ENCODE measurements at regions not wholly inside any gene's neighbourhood (a gene's known extent, or its start where the extent isn't known, plus 50 kb on each side); places are given as distances from the start of the nearest gene placed in this dataset.

DNA sequence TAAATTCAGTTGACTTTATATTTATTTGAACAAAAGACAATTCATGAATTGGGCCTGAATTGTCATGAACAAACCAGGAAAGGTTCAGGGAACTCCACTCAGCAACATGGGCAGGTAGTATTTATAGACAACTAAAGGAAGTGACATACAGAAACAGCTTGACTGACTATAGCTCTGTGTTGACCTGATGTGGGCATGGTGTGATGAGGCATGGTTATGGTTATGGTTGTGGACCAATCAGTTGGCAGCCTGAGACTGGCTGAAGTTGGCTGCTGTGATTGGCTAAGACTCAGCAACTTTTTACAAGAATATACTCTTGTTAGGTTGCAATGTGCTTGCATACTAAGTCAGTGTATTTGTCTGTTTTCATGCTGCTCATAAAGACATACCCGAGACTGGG, 108.4 kb downstream of the HS3ST3B1 start:
- H3K36me3 ChIP-seq (ENCODE audit: insufficient read depth, low read length), result no peaks in the 10 kb centered on the region
- H3K27me3 ChIP-seq (ENCODE audit: insufficient read depth, low read length), result no peaks in the 10 kb centered on the region
- H3K4me2 ChIP-seq (ENCODE audit: low read length), result no peak overlapping the region
- no peak overlapping the region for H3K9ac ChIP-seq (ENCODE audit: low read length)
- H3K9me2 ChIP-seq (ENCODE audit: low read depth, low read length), result no peaks in the 10 kb centered on the region
- no peaks in the 10 kb centered on the region for H3K9me3 ChIP-seq (ENCODE audit: low read length)
- no peak overlapping the region for H2AFZ ChIP-seq (ENCODE audit: low read length)
- H4K20me1 ChIP-seq (ENCODE audit: insufficient read depth, low read length), result no peaks in the 10 kb centered on the region
- TF ChIP-seq, protein P1, sequence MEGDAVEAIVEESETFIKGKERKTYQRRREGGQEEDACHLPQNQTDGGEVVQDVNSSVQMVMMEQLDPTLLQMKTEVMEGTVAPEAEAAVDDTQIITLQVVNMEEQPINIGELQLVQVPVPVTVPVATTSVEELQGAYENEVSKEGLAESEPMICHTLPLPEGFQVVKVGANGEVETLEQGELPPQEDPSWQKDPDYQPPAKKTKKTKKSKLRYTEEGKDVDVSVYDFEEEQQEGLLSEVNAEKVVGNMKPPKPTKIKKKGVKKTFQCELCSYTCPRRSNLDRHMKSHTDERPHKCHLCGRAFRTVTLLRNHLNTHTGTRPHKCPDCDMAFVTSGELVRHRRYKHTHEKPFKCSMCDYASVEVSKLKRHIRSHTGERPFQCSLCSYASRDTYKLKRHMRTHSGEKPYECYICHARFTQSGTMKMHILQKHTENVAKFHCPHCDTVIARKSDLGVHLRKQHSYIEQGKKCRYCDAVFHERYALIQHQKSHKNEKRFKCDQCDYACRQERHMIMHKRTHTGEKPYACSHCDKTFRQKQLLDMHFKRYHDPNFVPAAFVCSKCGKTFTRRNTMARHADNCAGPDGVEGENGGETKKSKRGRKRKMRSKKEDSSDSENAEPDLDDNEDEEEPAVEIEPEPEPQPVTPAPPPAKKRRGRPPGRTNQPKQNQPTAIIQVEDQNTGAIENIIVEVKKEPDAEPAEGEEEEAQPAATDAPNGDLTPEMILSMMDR (IDR thresholded peaks at IDR 0.05; ENCODE audit: low read length), result no peak
- no peak for TF ChIP-seq EZH2 (IDR thresholded peaks at IDR 0.05; ENCODE audit: borderline replicate concordance, low read length)
- H3K4me3 ChIP-seq (ENCODE audit: low read depth, low read length, poor library complexity, severe bottlenecking), result no peak overlapping the region
- H3K27ac ChIP-seq (ENCODE audit: low read depth, low read length, poor library complexity, severe bottlenecking), result no peak overlapping the region
- H3K79me2 ChIP-seq (ENCODE audit: insufficient read depth, low read length), result no peaks in the 10 kb centered on the region
- H3K4me1 ChIP-seq (ENCODE audit: insufficient read depth, low read length, severe bottlenecking), result no peaks in the 10 kb centered on the region
- H3F3A ChIP-seq (ENCODE audit: insufficient read depth, low read length), result no peaks in the 10 kb centered on the region

DNA sequence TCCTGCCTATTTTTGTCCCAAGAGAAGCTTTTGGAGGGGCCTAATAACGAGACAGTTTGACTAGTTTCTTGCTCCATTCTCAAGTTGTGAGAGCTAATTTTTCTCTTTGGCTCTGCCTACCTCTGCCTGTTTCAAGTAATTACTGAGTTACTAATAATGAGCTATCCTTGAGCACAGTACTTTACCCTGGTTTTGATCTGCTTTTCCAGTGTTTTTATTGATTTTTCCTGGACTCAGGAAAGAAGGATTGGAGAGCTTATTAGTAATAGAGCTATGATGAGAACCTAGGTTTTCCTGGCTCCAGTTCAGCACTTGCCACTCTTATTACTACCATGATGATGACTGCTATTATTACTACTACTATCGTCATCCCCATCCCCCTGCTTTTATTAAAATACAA, 106.7 kb downstream of the HS3ST3B1 start:
- no peak overlapping the region for H3K27ac ChIP-seq (ENCODE audit: low read depth, low read length, poor library complexity, severe bottlenecking)
- H3K9me2 ChIP-seq (ENCODE audit: low read depth, low read length), result no peaks in the 10 kb centered on the region
- no peaks in the 10 kb centered on the region for H4K20me1 ChIP-seq (ENCODE audit: insufficient read depth, low read length)
- no peaks in the 10 kb centered on the region for H3K36me3 ChIP-seq (ENCODE audit: insufficient read depth, low read length)
- no peaks in the 10 kb centered on the region for H3K79me2 ChIP-seq (ENCODE audit: insufficient read depth, low read length)
- no peak overlapping the region for H3K4me3 ChIP-seq (ENCODE audit: low read depth, low read length, poor library complexity, severe bottlenecking)
- no peak overlapping the region for H3K9ac ChIP-seq (ENCODE audit: low read length)
- H2AFZ ChIP-seq (ENCODE audit: low read length), result no peak overlapping the region
- no peaks in the 10 kb centered on the region for H3K9me3 ChIP-seq (ENCODE audit: low read length)
- H3K4me2 ChIP-seq (ENCODE audit: low read length), result no peak overlapping the region
- no peaks in the 10 kb centered on the region for H3K4me1 ChIP-seq (ENCODE audit: insufficient read depth, low read length, severe bottlenecking)
- TF ChIP-seq, protein P1 (IDR thresholded peaks at IDR 0.05; ENCODE audit: low read length), result no peak
- TF ChIP-seq EZH2 (IDR thresholded peaks at IDR 0.05; ENCODE audit: borderline replicate concordance, low read length), result no peak
- no peaks in the 10 kb centered on the region for H3F3A ChIP-seq (ENCODE audit: insufficient read depth, low read length)
- no peaks in the 10 kb centered on the region for H3K27me3 ChIP-seq (ENCODE audit: insufficient read depth, low read length)

DNA sequence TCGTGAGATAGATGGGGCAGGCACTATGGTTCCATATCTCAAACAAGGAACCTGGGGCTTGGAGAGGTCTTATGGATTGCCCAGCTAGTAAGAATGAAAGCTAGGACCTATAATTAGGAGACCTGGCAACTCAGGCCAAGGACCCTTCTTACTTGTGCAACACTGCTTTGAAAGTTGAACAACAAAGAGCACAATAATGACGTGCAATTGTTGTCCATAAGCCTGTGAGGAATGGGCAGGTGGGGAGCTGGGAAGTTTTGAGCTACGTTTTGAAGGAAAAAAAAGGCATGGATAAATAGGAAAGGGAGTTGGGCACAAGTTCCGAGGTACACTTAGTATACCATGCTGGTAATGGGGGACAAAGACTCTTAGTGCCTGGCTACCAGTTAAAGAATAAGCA, 104.3 kb downstream of the HS3ST3B1 start:
- Histone ChIP-seq H3K4me2 (ENCODE audit: low read length) (no peak overlapping the region), H4K20me1 (ENCODE audit: insufficient read depth, low read length) (no peaks in the 10 kb centered on the region), H3K4me3 (ENCODE audit: low read depth, low read length, poor library complexity, severe bottlenecking) (no peak overlapping the region), H3F3A (ENCODE audit: insufficient read depth, low read length) (no peaks in the 10 kb centered on the region), H3K9me3 (ENCODE audit: low read length) (no peaks in the 10 kb centered on the region), H3K79me2 (ENCODE audit: insufficient read depth, low read length) (no peaks in the 10 kb centered on the region), H3K27me3 (ENCODE audit: insufficient read depth, low read length) (no peaks in the 10 kb centered on the region), H3K36me3 (ENCODE audit: insufficient read depth, low read length) (no peaks in the 10 kb centered on the region), H3K9ac (ENCODE audit: low read length) (no peak overlapping the region), H2AFZ (ENCODE audit: low read length) (no peak overlapping the region), H3K9me2 (ENCODE audit: low read depth, low read length) (no peaks in the 10 kb centered on the region), H3K27ac (ENCODE audit: low read depth, low read length, poor library complexity, severe bottlenecking) (no peak overlapping the region), H3K4me1 (ENCODE audit: insufficient read depth, low read length, severe bottlenecking) (no peaks in the 10 kb centered on the region)
- TF ChIP-seq, protein P1 (IDR thresholded peaks at IDR 0.05; ENCODE audit: low read length), result no peak
